HG02885 (cell line): ENCODE measurements at regions not wholly inside any gene's neighbourhood (a gene's known extent, or its start where the extent isn't known, plus 50 kb on each side); places are given as distances from the start of the nearest gene placed in this dataset.
A peak's percentile ranks its signal among the peaks of the same experiment; 100 is the strongest.

Experiments
- ATAC-seq: cut with Tn5 transposase; IDR thresholded peaks from one replicate; pipeline ENCODE4 v1.9.1; 2021; ENCODE audit warnings: mild to moderate bottlenecking; ENCODE audit not compliant: unreplicated experiment, poor library complexity

GRCh38 chr1:80245813-80246212, 1239.3 kb upstream of the ADGRL4 start:
- no peak for ATAC-seq

GRCh38 chr1:80244372-80244771, 1237.8 kb upstream of the ADGRL4 start:
- no peak for ATAC-seq

- no peak for ATAC-seq
Observed at GRCh38 chr1:80241566-80241965, 1235.0 kb upstream of the ADGRL4 start.

- no peak for ATAC-seq
Observed at GRCh38 chr1:80225510-80225909, 1219.0 kb upstream of the ADGRL4 start.

- ATAC-seq = no peak
Observed at GRCh38 chr1:80221319-80221718, 1214.8 kb upstream of the ADGRL4 start.

- peak; percentile 89 for ATAC-seq
Observed at GRCh38 chr1:80218112-80218511, 1211.6 kb upstream of the ADGRL4 start.

- no peak for ATAC-seq
Observed at GRCh38 chr1:80217377-80217986, 1211.0 kb upstream of the ADGRL4 start.

- peak; percentile 50 for ATAC-seq
Observed at GRCh38 chr1:80214888-80215540, 1208.5 kb upstream of the ADGRL4 start.

GRCh38 chr1:80212948-80213347, 1206.4 kb upstream of the ADGRL4 start:
- no peak for ATAC-seq

GRCh38 chr1:80211691-80212380, 1205.3 kb upstream of the ADGRL4 start:
- ATAC-seq = no peak

GRCh38 chr1:80202118-80202517, 1195.6 kb upstream of the ADGRL4 start:
- no peak for ATAC-seq

GRCh38 chr1:80194221-80194620, 1187.7 kb upstream of the ADGRL4 start:
- no peak for ATAC-seq

- no peak for ATAC-seq
Observed at GRCh38 chr1:80181418-80181817, 1174.9 kb upstream of the ADGRL4 start.

- no peak for ATAC-seq
Observed at GRCh38 chr1:80171631-80172030, 1165.1 kb upstream of the ADGRL4 start.

GRCh38 chr1:80170811-80171485, 1164.4 kb upstream of the ADGRL4 start:
- no peak for ATAC-seq

GRCh38 chr1:80164150-80164549, 1157.6 kb upstream of the ADGRL4 start:
- ATAC-seq = no peak

- ATAC-seq = no peak
Observed at GRCh38 chr1:80163686-80164085, 1157.2 kb upstream of the ADGRL4 start.

GRCh38 chr1:80158771-80159170, 1152.2 kb upstream of the ADGRL4 start:
- ATAC-seq = no peak

GRCh38 chr1:80158266-80158665, 1151.7 kb upstream of the ADGRL4 start:
- ATAC-seq = no peak

- no peak for ATAC-seq
Observed at GRCh38 chr1:80155371-80155770, 1148.8 kb upstream of the ADGRL4 start.

GRCh38 chr1:80154176-80154575, 1147.6 kb upstream of the ADGRL4 start:
- no peak for ATAC-seq
